Parathyroid adenoma (tissue), 2 donors: ENCODE measurements at regions not wholly inside any gene's neighbourhood (a gene's known extent, or its start where the extent isn't known, plus 50 kb on each side); places are given as distances from the start of the nearest gene placed in this dataset.
"Not testable (repeated sequence)": the region's sequence is repeated elsewhere in the genome, so short reads cannot be mapped to it uniquely, and the experiment has no call there.

Source experiments
- H2AFZ ChIP-seq: fragments of 300-600 bp; sonication (generic); one replicate; pipeline ENCODE4 v1.7.0; 2017; ENCODE audit warnings: antibody characterized with exemption, mild to moderate bottlenecking
- H3K27ac ChIP-seq: fragments of 300-600 bp; sonication (generic); one replicate; pipeline ENCODE4 v1.7.0; 2017
- H3K27me3 ChIP-seq: fragments of 300-600 bp; sonication (generic); one replicate; pipeline ENCODE4 v1.7.0; 2017; ENCODE audit warnings: low read length; ENCODE audit not compliant: control insufficient read depth, insufficient read depth
- H3K36me3 ChIP-seq: fragments of 300-600 bp; sonication (generic); one replicate; pipeline ENCODE4 v1.7.0; 2017; ENCODE audit warnings: low read length; ENCODE audit not compliant: control insufficient read depth, insufficient read depth
- H3K4me1 ChIP-seq: fragments of 300-600 bp; sonication (generic); one replicate; pipeline ENCODE4 v1.7.0; 2017; ENCODE audit warnings: control low read depth
- H3K4me2 ChIP-seq: fragments of 300-600 bp; sonication (generic); one replicate; pipeline ENCODE4 v1.7.0; 2017; ENCODE audit warnings: low read length
- H3K4me3 ChIP-seq: fragments of 300-600 bp; sonication (generic); one replicate; pipeline ENCODE4 v1.7.0; 2017; ENCODE audit warnings: low read depth, low read length
- H3K79me2 ChIP-seq: fragments of 300-600 bp; sonication (generic); one replicate; pipeline ENCODE4 v1.7.0; 2017; ENCODE audit warnings: control low read depth
- H3K9ac ChIP-seq: fragments of 300-600 bp; sonication (generic); one replicate; pipeline ENCODE4 v1.7.0; 2017; ENCODE audit warnings: mild to moderate bottlenecking
- H3K9me3 ChIP-seq: fragments of 300-600 bp; sonication (generic); one replicate; pipeline ENCODE4 v1.7.0; 2017; ENCODE audit warnings: low read length; ENCODE audit not compliant: control insufficient read depth
- TF ChIP-seq, protein P1 (sequence below): fragments of 300-600 bp; sonication (generic); IDR thresholded peaks from one replicate; pipeline ENCODE4 v1.7.0; 2017; ENCODE audit warnings: antibody characterized with exemption, mild to moderate bottlenecking
- donor health status: primary hyperparathyroidism.

DNA sequence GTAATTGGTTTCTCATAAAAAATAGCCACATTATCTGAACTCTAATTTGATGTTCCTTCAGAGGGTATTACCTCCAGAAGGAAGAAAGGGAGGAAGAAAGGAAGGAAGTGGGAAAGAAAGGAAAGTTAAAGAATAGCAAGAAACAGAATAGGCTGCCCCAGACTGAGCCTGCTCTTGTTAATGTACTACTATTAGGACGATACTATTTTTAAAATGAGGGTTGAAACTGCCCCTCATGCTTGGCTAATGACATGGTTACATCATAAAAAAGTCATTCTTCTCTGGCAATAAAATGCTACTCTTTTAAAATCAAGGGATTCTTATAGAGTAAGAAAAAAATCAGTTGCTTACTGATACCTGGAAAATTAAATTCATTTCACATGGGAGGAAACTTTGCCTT lies 253.0 kb downstream of the KTN1 start:
- TF ChIP-seq, protein P1, sequence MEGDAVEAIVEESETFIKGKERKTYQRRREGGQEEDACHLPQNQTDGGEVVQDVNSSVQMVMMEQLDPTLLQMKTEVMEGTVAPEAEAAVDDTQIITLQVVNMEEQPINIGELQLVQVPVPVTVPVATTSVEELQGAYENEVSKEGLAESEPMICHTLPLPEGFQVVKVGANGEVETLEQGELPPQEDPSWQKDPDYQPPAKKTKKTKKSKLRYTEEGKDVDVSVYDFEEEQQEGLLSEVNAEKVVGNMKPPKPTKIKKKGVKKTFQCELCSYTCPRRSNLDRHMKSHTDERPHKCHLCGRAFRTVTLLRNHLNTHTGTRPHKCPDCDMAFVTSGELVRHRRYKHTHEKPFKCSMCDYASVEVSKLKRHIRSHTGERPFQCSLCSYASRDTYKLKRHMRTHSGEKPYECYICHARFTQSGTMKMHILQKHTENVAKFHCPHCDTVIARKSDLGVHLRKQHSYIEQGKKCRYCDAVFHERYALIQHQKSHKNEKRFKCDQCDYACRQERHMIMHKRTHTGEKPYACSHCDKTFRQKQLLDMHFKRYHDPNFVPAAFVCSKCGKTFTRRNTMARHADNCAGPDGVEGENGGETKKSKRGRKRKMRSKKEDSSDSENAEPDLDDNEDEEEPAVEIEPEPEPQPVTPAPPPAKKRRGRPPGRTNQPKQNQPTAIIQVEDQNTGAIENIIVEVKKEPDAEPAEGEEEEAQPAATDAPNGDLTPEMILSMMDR, result no peak
- no peaks in the 10 kb centered on the region for H3K36me3 ChIP-seq
- no peak overlapping the region for H3K4me2 ChIP-seq
- H3K9ac ChIP-seq, result no peak overlapping the region
- no peaks in the 10 kb centered on the region for H3K9me3 ChIP-seq
- no peak overlapping the region for H2AFZ ChIP-seq
- no peak overlapping the region for H3K4me3 ChIP-seq
- H3K4me1 ChIP-seq, result no peaks in the 10 kb centered on the region
- no peak overlapping the region for H3K27ac ChIP-seq
- no peaks in the 10 kb centered on the region for H3K79me2 ChIP-seq
- H3K27me3 ChIP-seq, result no peaks in the 10 kb centered on the region

DNA sequence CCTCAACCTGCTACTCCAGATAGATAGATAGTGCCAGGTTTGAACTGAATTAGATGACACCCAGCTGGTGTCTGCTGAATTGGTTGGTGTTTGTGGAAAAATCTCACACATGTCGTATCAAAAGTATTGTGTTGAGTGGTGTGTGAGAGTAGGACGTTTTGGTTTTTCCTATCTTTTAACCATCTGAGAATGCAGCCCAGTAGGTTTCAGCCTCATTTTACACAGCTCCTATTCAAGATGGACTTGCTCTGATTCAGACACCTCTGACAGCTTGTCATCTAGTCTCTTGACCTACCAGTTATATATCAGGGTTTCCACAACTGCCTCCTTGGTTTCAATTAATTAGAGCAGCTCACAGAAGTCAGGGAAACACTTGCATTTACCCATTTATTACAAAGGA lies 254.4 kb downstream of the KTN1 start:
- no peak overlapping the region for H2AFZ ChIP-seq
- H3K4me3 ChIP-seq, result no peak overlapping the region
- H3K36me3 ChIP-seq, result no peaks in the 10 kb centered on the region
- no peak overlapping the region for H3K27ac ChIP-seq
- H3K4me2 ChIP-seq, result no peak overlapping the region
- H3K9ac ChIP-seq, result no peak overlapping the region
- no peaks in the 10 kb centered on the region for H3K4me1 ChIP-seq
- no peaks in the 10 kb centered on the region for H3K9me3 ChIP-seq
- no peaks in the 10 kb centered on the region for H3K79me2 ChIP-seq
- TF ChIP-seq, protein P1, result no peak
- H3K27me3 ChIP-seq, result no peaks in the 10 kb centered on the region

DNA sequence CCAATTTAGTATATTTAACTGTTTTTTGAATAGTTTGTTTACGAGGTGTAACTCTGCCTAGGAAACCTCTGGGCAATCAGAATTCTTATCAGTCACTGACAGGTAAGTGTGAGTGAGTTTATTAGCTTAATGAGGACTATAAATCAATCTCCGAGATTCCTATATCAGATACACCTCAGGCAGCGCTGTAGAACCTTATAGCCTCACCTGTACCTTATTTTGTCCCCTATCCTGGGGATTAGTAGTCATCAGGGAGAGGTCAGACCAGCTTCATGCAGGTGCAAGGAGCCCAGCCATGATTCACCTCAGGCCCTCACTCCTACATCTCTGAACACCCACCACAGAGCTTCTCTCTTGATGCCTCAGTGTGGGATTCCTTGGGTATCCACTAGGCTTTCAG lies 256.0 kb downstream of the KTN1 start:
- Histone ChIP-seq H3K27ac (no peak overlapping the region), H3K4me1 (no peaks in the 10 kb centered on the region), H2AFZ (no peak overlapping the region), H3K4me2 (no peak overlapping the region), H3K79me2 (no peaks in the 10 kb centered on the region), H3K36me3 (no peaks in the 10 kb centered on the region), H3K9ac (no peak overlapping the region), H3K4me3 (no peak overlapping the region), H3K9me3 (no peaks in the 10 kb centered on the region), H3K27me3 (no peaks in the 10 kb centered on the region)
- TF ChIP-seq, protein P1, result no peak

DNA sequence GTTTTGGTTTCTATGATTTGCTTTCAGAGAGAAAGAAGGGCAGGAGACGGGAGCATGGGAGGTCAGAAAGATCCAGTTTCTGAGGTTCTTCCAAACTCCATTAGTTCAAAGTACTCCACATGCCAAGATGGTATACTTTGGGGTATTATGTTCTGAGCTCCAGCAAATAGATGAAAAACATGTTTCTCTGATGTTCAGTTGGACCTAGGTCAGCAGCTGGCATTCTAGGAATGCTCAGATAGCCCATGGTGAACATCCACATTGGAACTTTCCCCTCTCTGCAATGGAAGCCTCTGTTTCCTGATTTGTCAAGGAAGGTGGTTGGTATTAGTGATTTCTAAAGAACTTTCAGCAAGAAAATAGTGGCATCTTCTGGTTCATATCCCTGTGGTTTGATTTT lies 257.5 kb downstream of the KTN1 start:
- Histone ChIP-seq H2AFZ (no peak overlapping the region), H3K27ac (no peak overlapping the region)
- TF ChIP-seq, protein P1, result no peak

DNA sequence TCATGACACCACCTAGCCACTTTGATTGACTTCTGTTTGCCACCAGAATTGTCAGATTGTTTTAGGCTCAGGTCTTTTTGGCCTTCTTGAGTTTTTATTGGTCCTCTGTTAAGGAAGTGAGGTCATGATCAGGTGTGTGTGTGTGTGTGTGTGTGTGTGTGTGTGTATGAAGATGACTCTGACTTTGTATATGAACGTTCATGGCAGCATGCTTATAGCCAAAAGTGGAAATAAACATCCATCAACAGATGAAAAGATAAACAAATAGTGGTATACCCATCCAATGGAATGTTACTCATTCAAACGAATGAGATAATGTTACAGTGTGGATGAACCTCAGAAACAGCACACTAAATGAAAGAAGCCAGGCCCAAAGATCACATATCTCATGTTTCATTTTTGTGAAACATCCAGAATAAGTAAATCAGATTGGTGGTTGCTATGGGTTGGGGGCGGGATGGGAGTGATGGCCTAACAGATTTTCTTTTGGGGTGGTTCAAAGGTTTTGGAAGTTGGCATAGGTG lies 258.6 kb downstream of the KTN1 start:
- Histone ChIP-seq H3K4me1 (peaks cover 2% of the 10 kb centered on the region), H3K9me3 (no peaks in the 10 kb centered on the region), H2AFZ (no peak overlapping the region), H3K4me3 (no peak overlapping the region), H3K9ac (no peak overlapping the region), H3K36me3 (no peaks in the 10 kb centered on the region), H3K27ac (no peak overlapping the region), H3K4me2 (no peak overlapping the region), H3K27me3 (no peaks in the 10 kb centered on the region), H3K79me2 (no peaks in the 10 kb centered on the region)
- TF ChIP-seq, protein P1, result no peak

More for the DNA sequence above, 257.5 kb downstream of the KTN1 start:
- Histone ChIP-seq H3K36me3 (no peaks in the 10 kb centered on the region), H3K9me3 (no peaks in the 10 kb centered on the region), H3K79me2 (no peaks in the 10 kb centered on the region), H3K4me2 (no peak overlapping the region), H3K27me3 (no peaks in the 10 kb centered on the region), H3K9ac (no peak overlapping the region), H3K4me3 (no peak overlapping the region), H3K4me1 (no peaks in the 10 kb centered on the region)

DNA sequence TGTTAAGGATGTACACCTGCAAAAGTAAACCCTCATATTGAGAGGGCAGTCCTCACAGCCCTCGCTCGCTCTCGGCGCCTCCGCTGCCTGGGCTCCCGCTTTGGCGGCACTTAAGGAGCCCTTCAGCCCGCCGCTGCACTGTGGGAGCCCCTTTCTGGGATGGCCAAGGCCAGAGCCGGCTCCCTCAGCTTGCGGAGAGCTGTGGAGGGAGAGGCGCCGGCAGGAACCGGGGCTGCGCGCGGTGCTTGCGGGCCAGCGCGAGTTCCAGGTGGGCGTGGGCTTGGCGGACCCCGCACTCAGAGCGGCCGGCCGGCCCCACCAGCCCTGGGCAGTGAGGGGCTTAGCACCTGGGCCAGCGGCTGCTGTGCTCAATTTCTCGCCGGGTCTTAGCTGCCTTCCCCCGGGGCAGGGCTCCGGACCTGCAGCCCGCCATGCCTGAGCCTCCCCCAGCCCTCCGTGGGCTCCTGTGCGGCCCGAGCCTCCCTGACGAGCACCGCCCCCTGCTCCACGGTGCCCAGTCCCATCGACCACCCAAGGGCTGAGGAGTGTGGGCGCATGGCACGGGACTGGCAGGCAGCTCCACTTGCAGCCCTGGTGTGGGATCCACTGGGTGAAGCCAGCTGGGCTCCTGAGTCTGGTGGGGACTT lies 259.4 kb downstream of the KTN1 start:
- H2AFZ ChIP-seq, H3K4me2 ChIP-seq, H3K27ac ChIP-seq, H3K4me3 ChIP-seq, H3K27me3 ChIP-seq, H3K79me2 ChIP-seq, H3K36me3 ChIP-seq, H3K4me1 ChIP-seq, H3K9me3 ChIP-seq, H3K9ac ChIP-seq: not testable (repeated sequence)
